ENCODE measurements at regions not wholly inside any gene's neighbourhood (a gene's known extent, or its start where the extent isn't known, plus 50 kb on each side); places are given as distances from the start of the nearest gene placed in this dataset.

- DNase-seq (ENCODE audit: low read depth) = no peak
These were observed 51.4 kb upstream of the SOX2 start for GRCh38 chr3:181660337-181660736.

GRCh38 chr3:181637456-181637855 lies 74.3 kb upstream of the SOX2 start:
- DNase-seq (ENCODE audit: low read depth) = no peak

DNA sequence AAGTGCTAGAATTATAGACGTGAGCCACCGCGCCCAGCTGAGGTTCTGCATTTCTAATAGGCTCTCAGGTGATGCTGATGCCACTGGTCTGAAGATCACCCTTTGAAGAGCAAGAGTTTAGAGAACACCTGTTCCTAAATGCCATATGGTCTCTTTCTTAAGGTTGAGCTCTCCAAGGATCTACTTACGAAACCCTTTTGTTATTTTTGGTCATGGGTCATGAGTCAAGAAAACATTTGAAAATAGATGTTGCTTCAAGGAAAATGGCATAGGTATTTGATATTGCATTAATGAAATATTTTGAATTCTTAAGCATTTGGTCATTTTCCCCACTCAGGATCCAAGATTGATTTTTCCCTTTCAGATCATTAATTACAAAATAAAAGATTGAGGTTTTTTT lies 74.7 kb upstream of the SOX2 start:
- no peak for DNase-seq (ENCODE audit: low read depth)

GRCh38 chr3:181635141-181635540 lies 76.6 kb upstream of the SOX2 start:
- no peak for DNase-seq (ENCODE audit: low read depth)

- no peak for DNase-seq (ENCODE audit: low read depth)
These were observed 78.2 kb upstream of the SOX2 start for GRCh38 chr3:181633556-181633955.

DNA sequence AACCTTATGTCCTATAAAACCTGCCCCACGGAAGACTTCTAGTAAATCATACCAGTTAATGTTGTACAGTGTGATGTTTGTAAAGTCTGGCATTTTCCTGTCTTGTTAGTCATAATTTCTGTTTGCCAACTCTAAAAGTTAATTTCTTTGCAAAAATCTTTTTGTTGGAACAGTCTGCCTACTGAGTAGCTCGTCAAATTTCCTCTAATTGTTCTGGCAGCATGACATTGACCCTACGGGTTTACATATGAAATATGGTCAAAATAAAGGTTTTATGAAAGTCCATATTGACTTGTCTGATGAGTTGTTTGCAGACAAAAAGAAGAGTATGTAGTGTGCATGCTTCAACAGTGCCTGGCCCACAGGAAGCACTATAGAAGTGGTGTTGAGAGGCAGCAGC lies 79.8 kb upstream of the SOX2 start:
- no peak for DNase-seq (ENCODE audit: low read depth)

GRCh38 chr3:181630853-181631252 lies 80.9 kb upstream of the SOX2 start:
- DNase-seq (ENCODE audit: low read depth) = no peak

DNA sequence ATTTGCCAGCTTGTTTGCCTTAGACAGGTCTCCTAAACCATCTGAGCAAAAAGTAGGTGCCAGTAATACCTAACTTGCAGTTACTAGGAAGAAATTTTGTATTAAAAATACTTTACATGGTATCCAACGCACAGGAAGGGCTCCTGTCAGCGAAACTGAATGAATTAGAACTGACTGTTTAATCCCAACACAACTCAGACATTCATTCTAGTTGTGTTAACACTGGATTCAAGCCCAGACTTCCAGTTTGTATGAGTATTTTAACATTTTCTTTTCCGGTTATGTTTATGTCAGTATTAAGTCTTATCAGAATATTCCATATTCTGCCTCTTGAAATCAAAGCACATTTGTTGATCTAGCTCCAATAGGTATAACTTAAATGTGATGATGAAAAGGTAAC lies 82.0 kb upstream of the SOX2 start:
- DNase-seq (ENCODE audit: low read depth) = no peak

DNA sequence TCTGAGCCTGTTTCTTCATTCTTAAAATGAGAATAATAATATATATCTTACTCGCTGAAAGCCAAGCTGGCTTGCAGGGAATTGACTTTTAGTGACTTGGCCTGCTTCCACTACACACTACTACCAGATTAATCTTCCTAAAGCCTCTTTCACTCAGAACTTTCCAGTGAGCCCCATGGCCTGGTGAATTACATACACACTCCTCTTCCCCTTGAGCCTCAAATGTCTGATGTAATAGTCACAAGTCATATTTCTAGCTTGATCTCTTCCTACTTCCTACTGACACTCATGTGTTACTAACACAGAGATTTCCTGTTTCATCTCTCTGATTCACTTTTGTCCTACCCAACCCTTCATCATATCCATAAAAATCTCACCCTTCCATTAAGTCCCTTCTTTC lies 82.7 kb upstream of the SOX2 start:
- DNase-seq (ENCODE audit: low read depth) = no peak

- no peak for DNase-seq (ENCODE audit: low read depth)
These were observed 83.3 kb upstream of the SOX2 start for GRCh38 chr3:181628384-181628783.

- no peak for DNase-seq (ENCODE audit: low read depth)
These were observed 85.7 kb upstream of the SOX2 start for GRCh38 chr3:181626036-181626435.

- DNase-seq (ENCODE audit: low read depth) = no peak
These were observed 87.6 kb upstream of the SOX2 start for GRCh38 chr3:181623924-181624694.

DNA sequence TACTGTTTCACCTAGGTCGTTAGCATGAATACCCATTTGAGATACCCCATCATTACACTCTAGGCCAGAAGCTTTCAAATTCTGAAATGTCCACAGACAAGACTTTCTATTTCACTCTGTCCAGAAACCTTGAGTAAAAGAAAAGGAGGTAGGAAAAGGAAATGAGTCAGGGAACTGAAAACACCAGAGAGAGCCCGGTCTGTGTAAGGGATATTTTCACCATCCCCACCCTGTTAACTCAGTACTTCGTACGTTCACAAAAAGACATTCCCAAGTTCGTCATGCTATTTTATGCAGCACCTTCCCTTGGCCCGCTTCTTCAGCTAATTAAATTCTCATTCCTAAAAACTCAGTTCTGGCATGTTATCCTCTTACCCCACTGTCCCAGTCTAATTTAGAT lies 89.4 kb upstream of the SOX2 start:
- DNase-seq (ENCODE audit: low read depth) = no peak

DNA sequence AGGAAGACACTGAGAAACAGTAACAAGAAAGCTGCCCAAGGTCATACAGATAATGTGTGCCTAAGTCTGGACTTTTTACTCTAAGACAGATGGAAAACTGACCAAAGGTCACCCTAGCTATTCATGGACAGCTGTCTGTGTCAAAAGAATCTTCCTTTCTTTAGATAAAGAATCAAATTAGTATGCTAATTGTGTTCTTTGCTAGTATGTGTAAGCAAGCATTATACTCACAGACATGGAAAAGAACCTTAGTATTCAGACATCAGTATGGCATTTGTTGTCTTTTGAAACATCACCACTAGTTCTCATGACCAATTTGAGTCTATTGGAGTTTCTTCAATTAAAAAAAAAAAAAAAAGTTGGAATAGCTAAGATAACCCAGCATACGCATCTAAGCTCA lies 91.8 kb upstream of the SOX2 start:
- no peak for DNase-seq (ENCODE audit: low read depth)

GRCh38 chr3:181618260-181618659 lies 93.5 kb upstream of the SOX2 start:
- DNase-seq (ENCODE audit: low read depth) = no peak

DNA sequence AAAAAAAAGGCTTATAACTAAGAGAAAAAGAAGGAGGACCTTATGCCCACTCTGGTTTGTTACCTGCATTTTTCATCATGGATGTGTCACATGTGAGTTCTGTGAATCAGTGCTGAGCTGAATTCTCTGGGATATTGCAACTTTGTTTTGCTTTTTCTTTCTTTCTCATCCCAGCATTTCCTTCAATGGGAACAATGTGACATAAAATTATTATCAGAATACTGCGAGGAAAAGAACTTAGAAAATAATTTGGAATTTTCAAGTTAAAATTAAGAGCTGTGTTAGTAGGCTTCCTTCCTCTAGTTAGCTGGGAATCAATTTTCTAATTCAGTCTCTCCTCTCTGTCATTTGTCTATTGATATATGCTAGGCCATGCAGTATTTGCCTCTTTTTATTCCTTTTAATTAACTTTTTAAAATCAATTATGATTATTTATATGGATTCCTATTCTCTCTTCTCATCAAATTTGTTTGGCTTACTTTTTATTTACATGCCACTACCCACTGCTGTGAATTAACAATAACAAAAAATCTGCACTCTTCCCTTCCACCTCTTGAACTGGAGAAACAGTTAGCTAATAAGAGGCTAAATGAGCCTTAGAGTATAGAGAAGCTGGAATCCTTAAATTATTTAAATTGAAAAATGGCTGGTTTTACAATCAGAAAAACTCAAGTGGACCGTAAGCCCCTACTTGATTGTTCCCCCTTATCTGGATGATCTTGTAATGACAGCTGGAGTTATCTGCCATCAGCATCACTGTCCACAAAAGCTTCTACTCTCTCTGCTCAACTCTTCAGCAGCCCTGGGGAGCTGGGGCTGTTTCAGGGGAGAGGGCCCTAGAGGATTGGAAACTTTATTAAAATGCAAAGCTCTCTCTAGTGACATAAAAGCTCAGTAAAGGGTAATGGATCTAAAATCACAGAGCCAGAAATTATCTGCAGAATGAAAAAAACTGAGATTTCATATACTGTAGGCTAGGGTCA lies 95.3 kb upstream of the SOX2 start:
- DNase-seq (ENCODE audit: low read depth) = no peak

- DNase-seq (ENCODE audit: low read depth) = no peak
These were observed 96.1 kb upstream of the SOX2 start for GRCh38 chr3:181615666-181616065.

DNA sequence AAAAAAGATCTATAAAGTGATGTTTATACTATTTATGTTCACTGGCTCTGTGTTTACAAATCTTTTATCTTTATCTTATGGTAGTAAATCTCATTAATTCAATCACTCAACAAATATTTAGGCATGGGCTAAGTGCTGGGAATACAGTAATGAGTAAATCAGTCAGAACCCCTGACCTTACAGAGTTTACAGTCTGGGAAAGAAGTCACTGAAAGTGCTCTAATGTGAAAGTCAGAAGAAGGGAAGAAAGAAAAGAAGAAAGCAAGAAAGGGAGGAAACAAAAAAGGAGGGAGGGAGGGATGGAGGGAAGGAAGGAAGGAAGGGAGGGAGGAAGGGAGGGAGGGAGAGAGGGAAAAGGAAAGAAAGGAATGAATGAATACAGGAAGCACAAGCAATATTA lies 96.8 kb upstream of the SOX2 start:
- no peak for DNase-seq (ENCODE audit: low read depth)

DNA sequence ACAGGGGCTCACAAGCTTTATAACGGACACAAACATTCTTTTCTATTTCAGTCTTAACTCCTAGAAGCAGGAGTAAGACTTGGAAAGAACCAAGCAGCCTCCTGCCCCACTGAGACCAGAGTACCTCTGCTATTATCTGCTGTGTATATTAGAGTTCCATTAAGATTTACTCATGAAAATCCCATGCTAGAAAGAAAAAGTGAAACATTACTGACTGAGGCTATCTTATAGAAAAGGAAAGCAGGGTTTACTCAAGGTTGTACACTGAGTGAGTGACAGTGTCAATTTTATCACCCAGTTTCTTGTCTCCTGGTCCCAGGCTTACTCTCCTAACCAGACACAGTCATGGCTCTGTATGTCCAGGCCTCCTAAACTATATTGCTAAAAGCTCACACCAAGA lies 97.9 kb upstream of the SOX2 start:
- DNase-seq (ENCODE audit: low read depth) = no peak

DNA sequence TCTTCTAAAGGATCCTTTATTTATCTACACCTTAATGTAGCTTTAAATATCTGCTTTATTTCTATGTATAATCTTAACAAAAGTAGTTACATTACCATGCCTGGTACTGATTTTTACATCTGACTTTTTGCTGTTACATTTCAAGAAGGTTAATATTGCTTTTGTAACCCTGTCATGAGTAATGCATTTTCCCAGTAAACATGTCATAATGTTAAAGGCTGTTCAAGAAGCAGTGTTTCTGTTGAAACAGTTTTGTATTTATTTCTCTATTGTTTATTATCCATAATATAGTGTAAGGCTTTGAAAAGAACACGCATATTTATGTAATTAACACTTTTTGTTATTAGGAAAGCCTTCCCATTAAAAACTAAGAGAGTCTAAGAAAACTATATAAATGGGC lies 98.5 kb upstream of the SOX2 start:
- no peak for DNase-seq (ENCODE audit: low read depth)

DNA sequence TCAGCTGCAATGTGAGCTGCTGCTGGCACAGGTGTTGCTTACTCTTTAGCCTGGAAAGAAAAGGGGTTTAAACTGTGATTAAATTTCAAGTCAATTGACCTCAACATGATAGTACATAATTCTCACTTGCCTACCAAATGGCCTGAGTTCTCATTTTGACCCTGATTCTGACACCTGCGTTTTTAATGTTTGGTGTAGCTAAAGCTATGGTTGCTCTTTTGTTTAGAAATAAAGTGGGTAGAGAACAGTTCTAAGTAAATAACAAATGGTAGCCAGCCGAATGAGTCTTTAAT lies 100.8 kb upstream of the SOX2 start:
- DNase-seq (ENCODE audit: low read depth) = no peak

DNA sequence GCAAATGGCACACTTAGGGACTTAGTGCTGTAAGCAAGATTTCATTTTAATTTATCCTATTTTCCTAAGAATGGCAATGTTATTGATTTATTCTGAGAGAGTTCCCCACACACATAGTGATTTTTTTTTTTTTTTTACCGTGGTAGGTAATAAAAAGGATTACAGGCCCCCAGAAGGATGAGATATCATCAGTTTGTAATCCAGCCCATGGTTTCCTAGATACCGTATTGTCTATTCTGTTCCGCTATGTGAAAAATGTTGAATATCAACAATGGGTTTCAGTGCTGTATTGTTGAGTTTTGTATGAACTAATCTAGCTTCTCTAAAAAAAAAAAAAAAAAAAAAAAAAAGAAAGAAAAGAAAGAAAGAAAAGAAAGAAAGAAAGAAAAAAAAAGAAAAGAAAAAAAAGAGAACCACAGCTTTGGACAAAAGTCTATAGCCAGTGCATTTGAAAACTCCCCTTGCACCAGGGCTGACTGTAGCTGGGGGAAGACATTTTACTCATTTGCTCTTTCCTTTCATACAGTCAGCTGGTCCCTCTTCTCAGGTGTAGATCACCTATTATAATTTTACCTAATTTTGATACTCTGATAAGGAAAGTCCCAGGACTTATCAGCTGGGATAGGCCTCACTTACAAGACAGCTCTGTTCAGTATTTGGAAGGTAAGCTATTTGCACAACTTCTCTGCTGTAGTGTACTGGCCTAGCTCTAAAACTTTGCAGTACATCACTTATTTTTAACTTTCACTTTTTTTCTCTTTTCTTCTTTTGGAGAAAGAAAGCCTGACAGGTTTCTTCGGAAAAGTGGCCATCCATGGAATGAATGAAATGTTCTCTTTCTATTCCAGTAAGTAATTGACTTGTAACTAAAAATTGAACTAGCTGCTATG lies 101.4 kb upstream of the SOX2 start:
- DNase-seq (ENCODE audit: low read depth) = no peak

Data from activated T-cell treated with anti-CD3 and anti-CD28 coated beads for 1 hour (primary cell).